IMR-90 (cell line): ENCODE measurements at regions not wholly inside any gene's neighbourhood (a gene's known extent, or its start where the extent isn't known, plus 50 kb on each side); places are given as distances from the start of the nearest gene placed in this dataset.

ENCODE experiments used
- ATAC-seq: fragments of 200-7000 bp; cut with Tn5 transposase; 2 replicates; pipeline ENCODE4 v1.9.1; 2020; ENCODE audit warnings: low read depth, mild to moderate bottlenecking, moderate library complexity
- BruUV-seq: library from RNA; stranded (reverse); fragments of 400-500 nt; replicated peaks from 2 replicates; lab custom pipeline; 2021; lab: Mats Ljungman, UMichigan
- CTCF ChIA-PET: fragments of 300-600 bp; formaldehyde crosslinking; extraction: SDS; loops from one replicate; lab custom pipeline; 2021; ENCODE audit warnings: antibody characterized with exemption; lab: Yijun Ruan, JAX
- POLR2A ChIA-PET: fragments of 300-600 bp; sonication (Branson Sonifier 250); formaldehyde crosslinking; loops from one replicate; lab custom pipeline; 2022; ENCODE audit warnings: antibody characterized with exemption; ENCODE audit not compliant: unreplicated experiment; lab: Charles Lee
- DNase-seq: peaks from one replicate; pipeline ENCODE4 v3.0.0; 2013
- H2AFZ ChIP-seq: replicated peaks from 2 replicates; pipeline ENCODE3; 2013; ENCODE audit warnings: low read length, mild to moderate bottlenecking; ENCODE audit not compliant: poor library complexity
- H2AK5ac ChIP-seq: 2 replicates; pipeline ENCODE4 v1.6.1; 2013; ENCODE audit warnings: low read depth, low read length, inconsistent platforms
- H2AK9ac ChIP-seq: replicated peaks from 2 replicates; pipeline ENCODE3; 2013; ENCODE audit warnings: mild to moderate bottlenecking, low read depth, low read length, moderate library complexity; ENCODE audit not compliant: poor library complexity
- H2BK120ac ChIP-seq: 2 replicates; pipeline ENCODE4 v1.6.1; 2013; ENCODE audit warnings: low read depth, low read length, inconsistent platforms
- H2BK15ac ChIP-seq: 3 replicates; pipeline ENCODE4 v1.6.1; 2013; ENCODE audit warnings: low read depth, low read length, inconsistent platforms
- H2BK20ac ChIP-seq: 2 replicates; pipeline ENCODE4 v1.6.1; 2013; ENCODE audit warnings: low read depth, mild to moderate bottlenecking, inconsistent platforms, low read length, moderate library complexity
- H2BK5ac ChIP-seq: 2 replicates; pipeline ENCODE4 v1.6.1; 2013; ENCODE audit warnings: mild to moderate bottlenecking, low read depth, low read length, inconsistent platforms; ENCODE audit not compliant: poor library complexity, severe bottlenecking
- H3K14ac ChIP-seq: replicated peaks from 2 replicates; pipeline ENCODE4 v1.6.1; 2013; ENCODE audit warnings: low read depth, low read length, inconsistent platforms
- H3K18ac ChIP-seq: 2 replicates; pipeline ENCODE4 v1.6.1; 2013; ENCODE audit warnings: low read depth, low read length, control low read depth
- H3K23ac ChIP-seq: 2 replicates; pipeline ENCODE4 v1.6.1; 2013; ENCODE audit warnings: low read depth, low read length, inconsistent platforms
- H3K27ac ChIP-seq: 2 replicates; pipeline ENCODE4 v1.5.1; 2013; ENCODE audit warnings: mild to moderate bottlenecking, control low read depth, low read length; ENCODE audit not compliant: insufficient read depth
- H3K27me3 ChIP-seq: 2 replicates; pipeline ENCODE4 v1.6.1; 2013; ENCODE audit warnings: low read length; ENCODE audit not compliant: control insufficient read depth, insufficient read depth
- H3K36me3 ChIP-seq: 2 replicates; pipeline ENCODE4 v1.6.1; 2013; ENCODE audit warnings: low read length, mixed read lengths; ENCODE audit not compliant: control insufficient read depth, insufficient read depth
- H3K4ac ChIP-seq: 2 replicates; pipeline ENCODE4 v1.6.1; 2013; ENCODE audit warnings: low read depth, low read length, inconsistent platforms
- H3K4me1 ChIP-seq: 2 replicates; pipeline ENCODE4 v1.6.1; 2013; ENCODE audit warnings: low read length, mixed read lengths; ENCODE audit not compliant: control insufficient read depth, insufficient read depth
- H3K4me2 ChIP-seq: 2 replicates; pipeline ENCODE4 v1.6.1; 2013; ENCODE audit warnings: low read depth, mild to moderate bottlenecking, control low read depth, low read length, moderate library complexity
- H3K4me3 ChIP-seq: 2 replicates; pipeline ENCODE4 v1.5.1; 2013; ENCODE audit warnings: low read depth, mild to moderate bottlenecking, control low read depth, low read length, moderate library complexity; ENCODE audit not compliant: insufficient read depth
- H3K56ac ChIP-seq: 2 replicates; pipeline ENCODE4 v1.6.1; 2013; ENCODE audit warnings: low read length, inconsistent platforms; ENCODE audit not compliant: insufficient read depth; ENCODE audit errors: extremely low read depth
- H3K79me1 ChIP-seq, 2 experiments: 2 replicates each; pipeline ENCODE4 v1.6.1; 2013; ENCODE audit warnings: low read length in 2 of 2, inconsistent platforms in 1 of 2, low read depth in 1 of 2
- H3K9ac ChIP-seq: 2 replicates; pipeline ENCODE4 v1.6.1; 2013; ENCODE audit warnings: low read depth, low read length, control low read depth
- H3K9me1 ChIP-seq: 2 replicates; pipeline ENCODE4 v1.6.1; 2013; ENCODE audit warnings: low read length, inconsistent platforms; ENCODE audit not compliant: insufficient read depth
- H3K9me3 ChIP-seq: 2 replicates; pipeline ENCODE4 v1.6.1; 2013; ENCODE audit warnings: low read length; ENCODE audit not compliant: control insufficient read depth, insufficient read depth
- H4K20me1 ChIP-seq: 2 replicates; pipeline ENCODE4 v1.6.1; 2013; ENCODE audit warnings: low read length, inconsistent platforms; ENCODE audit not compliant: insufficient read depth
- H4K5ac ChIP-seq: 2 replicates; pipeline ENCODE4 v1.6.1; 2013; ENCODE audit warnings: mild to moderate bottlenecking, low read depth, low read length, control low read depth
- H4K8ac ChIP-seq, 2 experiments: 2 replicates each; pipeline ENCODE4 v1.6.1; 2013; ENCODE audit warnings: low read depth in 2 of 2, low read length in 2 of 2, control low read depth in 1 of 2, inconsistent platforms in 1 of 2
- H4K91ac ChIP-seq: 2 replicates; pipeline ENCODE4 v1.6.1; 2013; ENCODE audit warnings: low read depth, low read length, inconsistent platforms; ENCODE audit not compliant: insufficient read depth
- MAZ ChIP-seq: IDR thresholded peaks from 2 replicates; pipeline ENCODE4 v1.6.1; 2012; ENCODE audit warnings: low read depth, mild to moderate bottlenecking, low read length, improper control_type of control experiment, moderate library complexity, borderline replicate concordance
- USF2 ChIP-seq: fragments of 150-350 bp; IDR thresholded peaks from 2 replicates; pipeline ENCODE4 v1.6.1; 2017; ENCODE audit warnings: mild to moderate bottlenecking, antibody characterized with exemption, low read length, low read depth
- dilution Hi-C: fragments of 300-500 bp; cut with HindIII; formaldehyde crosslinking; loops from one replicate; pipeline ENCODE4 v1.14.3; 2018; ENCODE audit warnings: low sequenced_read_pairs; ENCODE audit not compliant: unreplicated experiment
- in situ Hi-C: fragments of 300-500 bp; cut with MboI; formaldehyde crosslinking; loops from 3 replicates; pipeline ENCODE4 v1.14.3; 2019; ENCODE audit warnings: low sequenced_read_pairs, inconsistent platforms, mixed read lengths
- intact Hi-C: fragments of 100-400 bp; cut with micrococcal nuclease; formaldehyde crosslinking; loops from 2 replicates; pipeline ENCODE4 v1.10.0; 2022

GRCh38 chr2:235183786-235184185 lies 232.0 kb downstream of the SH3BP4 start:
- H3K9ac ChIP-seq, result no peak overlapping the region
- peaks cover 29% of the 10 kb centered on the region for H3K27me3 ChIP-seq
- no peaks in the 10 kb centered on the region for H4K20me1 ChIP-seq
- no TSS peak for BruUV-seq
- H4K8ac ChIP-seq, result no peak overlapping the region
- H3K14ac ChIP-seq, result no peak overlapping the region
- TF ChIP-seq MAZ, result no peak
- TF ChIP-seq USF2, result peak; percentile 11; the same call in 1 of the 2 replicates
- H3K4me1 ChIP-seq, result no peaks in the 10 kb centered on the region
- H3K36me3 ChIP-seq, result no peaks in the 10 kb centered on the region
- no peak overlapping the region for H2AK9ac ChIP-seq
- H3K23ac ChIP-seq, result no peak overlapping the region
- CTCF ChIA-PET, result interaction anchor here (0.7 kb wide), 1 partner anchor 33 kb away, joined by 3 read pairs; no protein-coding TSS in a partner anchor
- POLR2A ChIA-PET, result no interaction called here
- H3K27ac ChIP-seq, result no peak overlapping the region
- no peak overlapping the region for H4K5ac ChIP-seq
- H2BK20ac ChIP-seq, result no peak overlapping the region
- intact Hi-C loops (no loop called here), in situ Hi-C loops (no loop called here), dilution Hi-C loops (no loop called here)
- H3K18ac ChIP-seq, result no peak overlapping the region
- H2BK120ac ChIP-seq, result no peak overlapping the region
- no peak overlapping the region for H2AFZ ChIP-seq
- H2BK15ac ChIP-seq, result no peak overlapping the region
- no peak overlapping the region for H3K4me2 ChIP-seq
- no peaks in the 10 kb centered on the region; the same call in 1 of the 2 replicates for H3K9me3 ChIP-seq
- DNase-seq (peak; percentile 25), ATAC-seq (peak; percentile 91)
- H3K79me1 ChIP-seq, result no peaks in the 10 kb centered on the region
- no peaks in the 10 kb centered on the region for H3K9me1 ChIP-seq
- H3K4me3 ChIP-seq, result no peak overlapping the region
- H3K56ac ChIP-seq, result no peak overlapping the region
- H4K91ac ChIP-seq, result no peak overlapping the region
- no peak overlapping the region for H2BK5ac ChIP-seq
- H3K4ac ChIP-seq, result no peak overlapping the region
- no peak overlapping the region for H2AK5ac ChIP-seq
